NCI-H748 (cell line): ENCODE measurements at regions not wholly inside any gene's neighbourhood (a gene's known extent, or its start where the extent isn't known, plus 50 kb on each side); places are given as distances from the start of the nearest gene placed in this dataset.
A peak's percentile ranks its signal among the peaks of the same experiment; 100 is the strongest.

ENCODE experiments used
- DNase-seq: peaks from one replicate; lab custom pipeline; 2025; ENCODE audit not compliant: unreplicated experiment; lab: John Stamatoyannopoulos, UW

- DNase-seq: peak; percentile 75
Observed at GRCh38 chr4:165716472-165716871, 156.6 kb upstream of the TLL1 start.

GRCh38 chr4:165718660-165719059, 154.4 kb upstream of the TLL1 start:
- no peak for DNase-seq

GRCh38 chr4:165720411-165721082, 152.5 kb upstream of the TLL1 start:
- DNase-seq: peak; percentile 50

GRCh38 chr4:165721815-165722214, 151.2 kb upstream of the TLL1 start:
- no peak for DNase-seq

- no peak for DNase-seq
Observed at GRCh38 chr4:165723051-165723795, 149.8 kb upstream of the TLL1 start.

GRCh38 chr4:165724786-165725185, 148.3 kb upstream of the TLL1 start:
- no peak for DNase-seq

- no peak for DNase-seq
Observed at GRCh38 chr4:165725352-165725751, 147.7 kb upstream of the TLL1 start.

- DNase-seq: no peak
Observed at GRCh38 chr4:165726831-165727230, 146.2 kb upstream of the TLL1 start.

- no peak for DNase-seq
Observed at GRCh38 chr4:165737309-165737972, 135.6 kb upstream of the TLL1 start.

GRCh38 chr4:165738571-165738970, 134.5 kb upstream of the TLL1 start:
- no peak for DNase-seq

GRCh38 chr4:165740911-165741310, 132.1 kb upstream of the TLL1 start:
- DNase-seq: no peak

GRCh38 chr4:165743422-165743821, 129.6 kb upstream of the TLL1 start:
- DNase-seq: no peak

GRCh38 chr4:165744370-165744769, 128.7 kb upstream of the TLL1 start:
- DNase-seq: no peak

GRCh38 chr4:165748321-165748720, 124.7 kb upstream of the TLL1 start:
- DNase-seq: no peak

- DNase-seq: no peak
Observed at GRCh38 chr4:165751882-165752281, 121.2 kb upstream of the TLL1 start.

- DNase-seq: no peak
Observed at GRCh38 chr4:165754664-165755063, 118.4 kb upstream of the TLL1 start.

- DNase-seq: no peak
Observed at GRCh38 chr4:165756836-165757235, 116.2 kb upstream of the TLL1 start.

- no peak for DNase-seq
Observed at GRCh38 chr4:165757451-165757850, 115.6 kb upstream of the TLL1 start.

- DNase-seq: no peak
Observed at GRCh38 chr4:165758086-165758485, 115.0 kb upstream of the TLL1 start.

- DNase-seq: no peak
Observed at GRCh38 chr4:165760182-165760581, 112.9 kb upstream of the TLL1 start.

GRCh38 chr4:165761963-165762362, 111.1 kb upstream of the TLL1 start:
- no peak for DNase-seq

- no peak for DNase-seq
Observed at GRCh38 chr4:165763640-165764039, 109.4 kb upstream of the TLL1 start.
